GM12878 (cell line): ENCODE measurements at regions not wholly inside any gene's neighbourhood (a gene's known extent, or its start where the extent isn't known, plus 50 kb on each side); places are given as distances from the start of the nearest gene placed in this dataset.

Experiments used
- ATAC-seq: fragments of 200-7000 bp; cut with Tn5 transposase; 3 replicates; pipeline ENCODE4 v1.9.1; 2020; ENCODE audit warnings: mild to moderate bottlenecking, moderate library complexity
- BruUV-seq: library from RNA; stranded (reverse); fragments of 400-500 nt; replicated peaks from 2 replicates; lab custom pipeline; 2021; lab: Mats Ljungman, UMichigan
- CTCF ChIA-PET: fragments of 300-600 bp; sonication (Branson Sonifier 250); formaldehyde crosslinking; extraction: SDS; loops from one replicate; lab custom pipeline; 2021; ENCODE audit warnings: inconsistent platforms; lab: Yijun Ruan, JAX
- POLR2A ChIA-PET: fragments of 350-600 bp; formaldehyde crosslinking; extraction: SDS; loops from one replicate; lab custom pipeline; 2021; ENCODE audit warnings: inconsistent platforms; lab: Charles Lee
- RAD21 ChIA-PET: fragments of 300-600 bp; sonication (Branson Sonifier 250); formaldehyde crosslinking; loops from one replicate; lab custom pipeline; 2023; ENCODE audit warnings: antibody characterized with exemption; ENCODE audit not compliant: unreplicated experiment; lab: Charles Lee
- SMC1A ChIA-PET: fragments of 300-600 bp; sonication (Branson Sonifier 250); formaldehyde crosslinking; loops from one replicate; lab custom pipeline; 2023; ENCODE audit not compliant: unreplicated experiment, uncharacterized antibody; lab: Charles Lee
- DNase-seq: peaks from one replicate; pipeline ENCODE4 v3.0.0-alpha.2; 2011; ENCODE audit warnings: low read depth, low spot score
- FAIRE-seq: peaks from 3 replicates; lab custom pipeline; 2011; peaks lifted over from hg19 to GRCh38; lab: Jason Lieb, UNC
- H2AFZ ChIP-seq: 2 replicates; pipeline ENCODE4 v1.6.0; 2011; ENCODE audit warnings: low read depth, low read length, control low read depth; ENCODE audit not compliant: control insufficient read depth
- H3K27ac ChIP-seq: 2 replicates; pipeline ENCODE4 v1.5.1; 2011; ENCODE audit warnings: control low read depth; ENCODE audit not compliant: control insufficient read depth, insufficient read depth
- H3K27me3 ChIP-seq, 2 experiments: replicated peaks in 1 of 2; 2 replicates each; pipeline versions ENCODE4 v1.6.0 to v1.6.1; 2011; ENCODE audit warnings: low read length in 1 of 2; ENCODE audit not compliant: control insufficient read depth in 2 of 2, insufficient read depth in 2 of 2
- H3K36me3 ChIP-seq, 2 experiments: 2 replicates each; pipeline ENCODE4 v1.5.1; 2011; ENCODE audit warnings: low read length in 1 of 2; ENCODE audit not compliant: control insufficient read depth in 2 of 2, insufficient read depth in 2 of 2
- H3K4me1 ChIP-seq: 2 replicates; pipeline ENCODE4 v1.6.1; 2011; ENCODE audit warnings: mild to moderate bottlenecking, low read length, moderate library complexity, mixed read lengths; ENCODE audit not compliant: control insufficient read depth, insufficient read depth
- H3K4me2 ChIP-seq: 2 replicates; pipeline ENCODE4 v1.6.0; 2011; ENCODE audit warnings: control low read depth; ENCODE audit not compliant: control insufficient read depth, insufficient read depth
- H3K4me3 ChIP-seq: fragments of 200-600 bp; sonication (generic); 2 replicates; pipeline ENCODE4 v1.5.1; 2016
- H3K79me2 ChIP-seq: 2 replicates; pipeline ENCODE4 v1.6.0; 2011; ENCODE audit warnings: low read length; ENCODE audit not compliant: control insufficient read depth, insufficient read depth
- H3K9ac ChIP-seq: 2 replicates; pipeline ENCODE4 v1.8.0; 2011; ENCODE audit warnings: low read length, control low read depth, mixed read lengths; ENCODE audit not compliant: control insufficient read depth, insufficient read depth
- H3K9me3 ChIP-seq: replicated peaks from 3 replicates; pipeline ENCODE4 v1.5.1; 2011; ENCODE audit warnings: mild to moderate bottlenecking, low read length; ENCODE audit not compliant: control insufficient read depth, insufficient read depth
- H4K20me1 ChIP-seq: 2 replicates; pipeline ENCODE4 v1.6.0; 2011; ENCODE audit not compliant: control insufficient read depth, insufficient read depth
- MTA2 ChIP-seq: fragments of 450-650 bp; IDR thresholded peaks from 2 replicates; pipeline ENCODE4 v1.6.1; 2016; ENCODE audit warnings: low read depth, mild to moderate bottlenecking, moderate library complexity
- MYB ChIP-seq: fragments of 150-350 bp; IDR thresholded peaks from 2 replicates; pipeline ENCODE4 v1.6.1; 2014; ENCODE audit warnings: mild to moderate bottlenecking, low read depth, low read length, borderline replicate concordance
- NR2C2 ChIP-seq: IDR thresholded peaks from 2 replicates; pipeline ENCODE4 v1.6.1; 2011; ENCODE audit warnings: borderline replicate concordance, low read depth; ENCODE audit not compliant: control insufficient read depth, insufficient read length
- RAD51 ChIP-seq: fragments of 450-650 bp; IDR thresholded peaks from 2 replicates; pipeline ENCODE4 v1.6.1; 2016; ENCODE audit warnings: moderate library complexity, mild to moderate bottlenecking, inconsistent platforms
- ZNF384 ChIP-seq: IDR thresholded peaks from 2 replicates; pipeline ENCODE4 v1.6.1; 2012; ENCODE audit warnings: low read depth, mild to moderate bottlenecking, low read length, improper control_type of control experiment, borderline replicate concordance
- WGBS: methylation state at CpG from one replicate; pipeline ENCODE4 v1.1.6; 2016; ENCODE audit warnings: low lambda C conversion rate; ENCODE audit not compliant: insufficient replicate concordance, insufficient coverage; ENCODE audit errors: missing lambda C conversion rate; 5-methylcytosine and 5-hydroxymethylcytosine counted together
- in situ Hi-C: fragments of 300-500 bp; cut with MboI; formaldehyde crosslinking; loops from 9 replicates; pipeline ENCODE4 v1.14.3; 2018; ENCODE audit warnings: mixed read lengths
- intact Hi-C: fragments of 100-400 bp; cut with micrococcal nuclease; formaldehyde crosslinking; loops from one replicate; pipeline ENCODE4 v1.14.2; 2022; ENCODE audit not compliant: unreplicated experiment
- TF ChIP-seq, protein P1 (sequence below): fragments of 450-650 bp; IDR thresholded peaks from 2 replicates; pipeline ENCODE4 v1.6.1; 2017; ENCODE audit warnings: mild to moderate bottlenecking, moderate library complexity

GRCh38 chr14:84131924-84132323, 1398.0 kb upstream of the FLRT2 start:
- BruUV-seq: no TSS peak
- H3K4me1 ChIP-seq: no peaks in the 10 kb centered on the region
- intact Hi-C loops: no loop called here
- ChIA-PET CTCF (no interaction called here), POLR2A (no interaction called here), SMC1A (no interaction called here)
- no peak for DNase-seq
- no peaks in the 10 kb centered on the region for H3K9me3 ChIP-seq
- H3K36me3 ChIP-seq: no peaks in the 10 kb centered on the region
- no peaks in the 10 kb centered on the region for H3K27me3 ChIP-seq
- no peak for ATAC-seq
- H3K4me3 ChIP-seq: no peak overlapping the region
- H3K79me2 ChIP-seq: no peaks in the 10 kb centered on the region
- in situ Hi-C loops: no loop called here
- H4K20me1 ChIP-seq: no peaks in the 10 kb centered on the region
- H2AFZ ChIP-seq: no peak overlapping the region
- H3K9ac ChIP-seq: no peak overlapping the region
- H3K27ac ChIP-seq: no peak overlapping the region
- no peak for FAIRE-seq
- no peak overlapping the region for H3K4me2 ChIP-seq
- no peak for TF ChIP-seq NR2C2
- TF ChIP-seq RAD51: no peak
- no peak for TF ChIP-seq ZNF384
- TF ChIP-seq MTA2: no peak
- no peak for TF ChIP-seq MYB
- TF ChIP-seq, all 136 proteins: peak for 0
- RAD21 ChIA-PET: no interaction called here

DNA sequence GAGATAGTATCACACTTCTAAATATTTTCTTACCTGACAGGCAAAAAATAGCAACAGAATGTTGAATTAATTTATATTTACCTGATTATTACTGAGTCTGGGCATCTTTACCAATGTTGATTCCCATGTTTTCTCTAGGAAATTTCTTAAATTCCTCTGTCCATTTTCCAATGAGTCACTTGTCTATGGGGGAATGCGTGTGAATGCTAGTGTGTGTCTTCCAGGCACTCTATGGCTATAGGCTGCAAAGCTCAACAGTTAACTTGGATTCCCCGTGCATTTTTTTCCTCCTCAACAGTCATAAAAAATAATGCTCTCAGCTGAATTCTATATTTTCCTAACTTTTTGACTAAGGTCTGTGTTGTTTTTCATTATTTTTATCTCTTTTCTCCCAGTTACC, 1385.8 kb upstream of the FLRT2 start:
- no peak overlapping the region for H2AFZ ChIP-seq

More for the DNA sequence above, 1385.8 kb upstream of the FLRT2 start:
- ChIA-PET POLR2A (no interaction called here), SMC1A (no interaction called here), CTCF (no interaction called here), RAD21 (no interaction called here)
- intact Hi-C loops: no loop called here
- BruUV-seq: no TSS peak
- Histone ChIP-seq H3K79me2 (no peaks in the 10 kb centered on the region), H3K4me1 (no peaks in the 10 kb centered on the region), H3K9me3 (no peaks in the 10 kb centered on the region), H3K4me2 (no peak overlapping the region), H3K27ac (no peak overlapping the region), H3K9ac (no peak overlapping the region), H4K20me1 (no peaks in the 10 kb centered on the region), H3K27me3 (no peaks in the 10 kb centered on the region), H3K36me3 (no peaks in the 10 kb centered on the region), H3K4me3 (no peak overlapping the region)
- FAIRE-seq: no peak
- 5% methylated on average over 2 of the region's 2 CpGs for WGBS
- TF ChIP-seq, protein P1, sequence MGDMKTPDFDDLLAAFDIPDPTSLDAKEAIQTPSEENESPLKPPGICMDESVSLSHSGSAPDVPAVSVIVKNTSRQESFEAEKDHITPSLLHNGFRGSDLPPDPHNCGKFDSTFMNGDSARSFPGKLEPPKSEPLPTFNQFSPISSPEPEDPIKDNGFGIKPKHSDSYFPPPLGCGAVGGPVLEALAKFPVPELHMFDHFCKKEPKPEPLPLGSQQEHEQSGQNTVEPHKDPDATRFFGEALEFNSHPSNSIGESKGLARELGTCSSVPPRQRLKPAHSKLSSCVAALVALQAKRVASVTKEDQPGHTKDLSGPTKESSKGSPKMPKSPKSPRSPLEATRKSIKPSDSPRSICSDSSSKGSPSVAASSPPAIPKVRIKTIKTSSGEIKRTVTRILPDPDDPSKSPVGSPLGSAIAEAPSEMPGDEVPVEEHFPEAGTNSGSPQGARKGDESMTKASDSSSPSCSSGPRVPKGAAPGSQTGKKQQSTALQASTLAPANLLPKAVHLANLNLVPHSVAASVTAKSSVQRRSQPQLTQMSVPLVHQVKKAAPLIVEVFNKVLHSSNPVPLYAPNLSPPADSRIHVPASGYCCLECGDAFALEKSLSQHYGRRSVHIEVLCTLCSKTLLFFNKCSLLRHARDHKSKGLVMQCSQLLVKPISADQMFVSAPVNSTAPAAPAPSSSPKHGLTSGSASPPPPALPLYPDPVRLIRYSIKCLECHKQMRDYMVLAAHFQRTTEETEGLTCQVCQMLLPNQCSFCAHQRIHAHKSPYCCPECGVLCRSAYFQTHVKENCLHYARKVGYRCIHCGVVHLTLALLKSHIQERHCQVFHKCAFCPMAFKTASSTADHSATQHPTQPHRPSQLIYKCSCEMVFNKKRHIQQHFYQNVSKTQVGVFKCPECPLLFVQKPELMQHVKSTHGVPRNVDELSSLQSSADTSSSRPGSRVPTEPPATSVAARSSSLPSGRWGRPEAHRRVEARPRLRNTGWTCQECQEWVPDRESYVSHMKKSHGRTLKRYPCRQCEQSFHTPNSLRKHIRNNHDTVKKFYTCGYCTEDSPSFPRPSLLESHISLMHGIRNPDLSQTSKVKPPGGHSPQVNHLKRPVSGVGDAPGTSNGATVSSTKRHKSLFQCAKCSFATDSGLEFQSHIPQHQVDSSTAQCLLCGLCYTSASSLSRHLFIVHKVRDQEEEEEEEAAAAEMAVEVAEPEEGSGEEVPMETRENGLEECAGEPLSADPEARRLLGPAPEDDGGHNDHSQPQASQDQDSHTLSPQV: no peak
- no peak for TF ChIP-seq RAD51
- DNase-seq: no peak
- in situ Hi-C loops: no loop called here
- ATAC-seq: no peak
